ENCODE measurements at regions not wholly inside any gene's neighbourhood (a gene's known extent, or its start where the extent isn't known, plus 50 kb on each side); places are given as distances from the start of the nearest gene placed in this dataset.

GRCh38 chr5:8332666-8333445 is 463.9 kb downstream of the MTRR start:
- TF ChIP-seq POLR2A (IDR thresholded peaks at IDR 0.05) (no peak), CTCF (IDR thresholded peaks at IDR 0.05) (no peak)
